SK-N-SH (cell line): ENCODE measurements at regions not wholly inside any gene's neighbourhood (a gene's known extent, or its start where the extent isn't known, plus 50 kb on each side); places are given as distances from the start of the nearest gene placed in this dataset.

Experiments used
- CTCF ChIP-seq: fragments of 200-600 bp; sonication (generic); IDR thresholded peaks from 2 replicates; pipeline ENCODE4 v1.6.1; 2017; ENCODE audit warnings: antibody characterized with exemption, mild to moderate bottlenecking, moderate library complexity
- EP300 ChIP-seq, 2 experiments: IDR thresholded peaks; 2 replicates each; pipeline versions ENCODE4 v1.4.0 to v1.6.1; 2012; ENCODE audit warnings: borderline replicate concordance in 1 of 2, low read depth in 1 of 2, low read length in 1 of 2
- MAX ChIP-seq: IDR thresholded peaks from 2 replicates; pipeline ENCODE4 v1.4.0; 2012; ENCODE audit warnings: low read depth
- POLR2AphosphoS5 ChIP-seq: IDR thresholded peaks from 2 replicates; pipeline ENCODE4 v1.6.1; 2012; ENCODE audit warnings: low read depth, low read length
- RFX5 ChIP-seq: IDR thresholded peaks from 2 replicates; pipeline ENCODE4 v1.6.1; 2012; ENCODE audit warnings: mild to moderate bottlenecking, improper control_type of control experiment, low read length
- SIN3A ChIP-seq: IDR thresholded peaks from 2 replicates; pipeline ENCODE4 v1.6.1; 2012; ENCODE audit warnings: low read depth, mild to moderate bottlenecking, low read length, moderate library complexity, borderline replicate concordance
- SMC3 ChIP-seq: IDR thresholded peaks from 2 replicates; pipeline ENCODE4 v1.6.1; 2012; ENCODE audit warnings: low read depth, low read length, improper control_type of control experiment
- TAF1 ChIP-seq: IDR thresholded peaks from 2 replicates; pipeline ENCODE4 v1.6.1; 2012; ENCODE audit warnings: low read depth, mild to moderate bottlenecking, low read length, moderate library complexity, borderline replicate concordance
- USF1 ChIP-seq: IDR thresholded peaks from 2 replicates; pipeline ENCODE4 v1.4.0; 2012; ENCODE audit warnings: low read depth, borderline replicate concordance
- USF2 ChIP-seq: fragments of 150-350 bp; IDR thresholded peaks from 2 replicates; pipeline ENCODE4 v1.6.1; 2017; ENCODE audit warnings: antibody characterized with exemption, low read length, low read depth, borderline replicate concordance

GRCh38 chr22:49574881-49575702 is 252.6 kb downstream of the BRD1 start:
- TF ChIP-seq CTCF (no peak), RFX5 (no peak), USF2 (no peak), MAX (no peak), POLR2AphosphoS5 (no peak), SIN3A (no peak), EP300 (IDR thresholded peaks at IDR 0.05; ENCODE audit: borderline replicate concordance in 1 of 2, low read depth in 1 of 2, low read length in 1 of 2) (no peak), SMC3 (no peak), USF1 (no peak), TAF1 (no peak)
